Spleen (tissue), 11 donors: ENCODE measurements at regions not wholly inside any gene's neighbourhood (a gene's known extent, or its start where the extent isn't known, plus 50 kb on each side); places are given as distances from the start of the nearest gene placed in this dataset.
"Not testable (repeated sequence)": the region's sequence is repeated elsewhere in the genome, so short reads cannot be mapped to it uniquely, and the experiment has no call there.

Source experiments
- DNase-seq: peaks from one replicate; pipeline ENCODE4 v3.0.0-alpha.2; 2020
- H3K27ac ChIP-seq, 8 donors: fragments of 200-600 bp; sonication (generic) in 7 of 8; 1 replicate in 4 of 8; 2 replicates in 4 of 8; pipeline versions ENCODE4 v1.5.0 to v1.8.0; 2016 to 2021; ENCODE audit warnings: inconsistent platforms in 4 of 8, mild to moderate bottlenecking in 4 of 8, moderate library complexity in 1 of 8
- H3K27me3 ChIP-seq, 7 donors: fragments of 200-600 bp; sonication (generic) in 6 of 7; replicated peaks in 1 of 7; 1 replicate in 4 of 7; 2 replicates in 3 of 7; pipeline versions ENCODE4 v1.5.0 to v1.8.0; 2016 to 2021; ENCODE audit warnings: inconsistent platforms in 3 of 7, mild to moderate bottlenecking in 1 of 7
- H3K36me3 ChIP-seq, 6 donors: fragments of 200-600 bp; sonication (generic) in 5 of 6; 1 replicate in 4 of 6; 2 replicates in 2 of 6; pipeline versions ENCODE4 v1.5.0 to v1.8.0; 2016 to 2021; ENCODE audit warnings: inconsistent platforms in 2 of 6
- H3K4me1 ChIP-seq, 6 donors: fragments of 200-600 bp; sonication (generic) in 5 of 6; 1 replicate in 3 of 6; 2 replicates in 3 of 6; pipeline versions ENCODE4 v1.5.0 to v1.8.0; 2016 to 2021; ENCODE audit warnings: inconsistent platforms in 3 of 6
- H3K4me3 ChIP-seq, 8 donors: fragments of 200-600 bp; sonication (generic) in 7 of 8; 1 replicate in 4 of 8; 2 replicates in 4 of 8; pipeline versions ENCODE4 v1.5.0 to v1.8.0; 2016 to 2021; ENCODE audit warnings: inconsistent platforms in 4 of 8, mild to moderate bottlenecking in 4 of 8, moderate library complexity in 2 of 8
- H3K9me3 ChIP-seq, 8 donors: fragments of 200-600 bp; sonication (generic) in 7 of 8; 1 replicate in 4 of 8; 2 replicates in 4 of 8; pipeline versions ENCODE4 v1.5.0 to v1.8.0; 2016 to 2021; ENCODE audit warnings: inconsistent platforms in 4 of 8
- CTCF ChIP-seq, 11 experiments: fragments of 200-600 bp in 7 of 11; fragments of 450-650 bp in 4 of 11; sonication (generic) in 4 of 11; IDR thresholded peaks in 8 of 11; conservative IDR thresholded peaks in 3 of 11; 1 replicate in 7 of 11; 2 replicates in 4 of 11; pipeline versions ENCODE4 v1.4.0 to v1.8.0; 2016 to 2021; ENCODE audit warnings: antibody characterized with exemption in 11 of 11, inconsistent platforms in 4 of 11, mild to moderate bottlenecking in 1 of 11
- POLR2A ChIP-seq, 3 donors: fragments of 450-650 bp; IDR thresholded peaks; one replicate each; pipeline ENCODE4 v1.5.1; 2017; ENCODE audit warnings: antibody characterized with exemption in 3 of 3, mild to moderate bottlenecking in 1 of 3
- POLR2AphosphoS5 ChIP-seq, 3 donors: sonication (generic); formaldehyde crosslinking; IDR thresholded peaks; one replicate each; pipeline ENCODE4 v1.5.1; 2017; ENCODE audit warnings: antibody characterized with exemption in 3 of 3
- WGBS, 5 donors: extraction: QIAGEN DNeasy Blood & Tissue Kit in 3 of 5; methylation state at CpG; one replicate each; pipeline versions ENCODE4 v1.1.5 to v1.1.7; 2013 to 2018; 5-methylcytosine and 5-hydroxymethylcytosine counted together
- intact Hi-C: fragments of 100-400 bp; cut with DNase I; formaldehyde crosslinking; loops from one replicate; pipeline ENCODE4 v1.15.0; 2023; ENCODE audit warnings: low total_unique reads
- donor health status: healthy with polysubstance abuse.
- donor health status: DM: no; HTN: no; CAD: no; lungs with moderate emphysema.
- donor health status: DM: no; HTN: no; CAD: no.
- donor health status: Bipolar disorder and iron deficiency.
- donor health status: healthy.
- donor health status: DM: no; HTN: no; CAD: no.
- donor health status: DM: yes; HTN: yes; CAD: no.

DNA sequence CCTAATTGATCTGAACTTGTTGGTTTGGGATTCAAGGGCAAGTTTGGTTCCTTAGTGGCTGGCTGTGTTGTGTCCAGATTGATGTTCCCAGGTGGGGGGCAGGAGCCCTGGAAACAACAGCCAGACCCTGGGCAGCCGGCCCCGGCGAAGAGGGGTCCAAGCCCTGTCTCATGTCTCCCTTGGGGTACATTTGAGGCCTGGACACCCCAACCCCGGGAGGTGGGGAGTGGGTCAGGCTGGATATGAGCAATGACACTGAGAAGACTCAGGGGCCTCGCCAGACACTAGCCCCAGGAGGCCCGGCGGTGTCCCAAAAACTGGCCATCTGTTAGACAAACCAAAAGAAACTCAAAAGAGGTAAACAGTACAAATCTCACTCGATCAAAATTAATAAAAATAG is 79.6 kb downstream of the YTHDF1 start:
- WGBS, 5 donors = 68 to 92% (median 88%) methylated on average over 7 to 8 of the region's 8 CpGs
- H3K27me3 ChIP-seq = peaks cover 0 to 47% (median 2%) of the 10 kb centered on the region in 7 donors
- no peaks in the 10 kb centered on the region for H3K9me3 ChIP-seq
- H3K4me3 ChIP-seq = no peak overlapping the region
- H3K36me3 ChIP-seq = no peaks in the 10 kb centered on the region
- TF ChIP-seq POLR2AphosphoS5 (IDR thresholded peaks at IDR 0.05) (no peak), POLR2A (IDR thresholded peaks at IDR 0.05) (no peak), CTCF (IDR thresholded peaks at IDR 0.05 in 8 of 11, conservative IDR thresholded peaks at IDR 0.05 in 3 of 11) (no peak)
- intact Hi-C loops = no loop called here
- H3K27ac ChIP-seq = no peak overlapping the region
- DNase-seq = peak; percentile 31
- no peaks in the 10 kb centered on the region for H3K4me1 ChIP-seq

DNA sequence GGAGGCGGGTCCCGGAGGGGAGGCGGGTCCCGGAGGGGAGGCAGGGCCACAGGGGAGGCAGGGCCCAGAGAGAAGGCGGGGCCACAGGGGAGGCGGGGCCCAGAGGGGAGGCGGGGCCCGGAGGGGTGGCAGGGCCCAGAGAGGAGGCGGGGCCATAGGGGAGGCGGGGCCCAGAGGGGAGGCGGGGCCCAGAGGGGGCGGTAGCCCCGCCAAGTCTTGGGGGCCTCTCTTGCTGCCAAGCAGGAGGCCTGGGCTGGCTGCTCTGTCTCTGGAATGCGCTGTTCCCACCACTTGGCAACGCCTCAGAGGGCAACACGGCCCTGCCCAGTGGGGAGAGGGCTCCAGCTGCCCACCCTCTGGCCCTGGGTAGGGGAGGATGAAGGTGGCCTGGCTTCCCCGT is 80.5 kb downstream of the YTHDF1 start:
- TF ChIP-seq CTCF (IDR thresholded peaks at IDR 0.05 in 8 of 11, conservative IDR thresholded peaks at IDR 0.05 in 3 of 11) (no peak), POLR2A (IDR thresholded peaks at IDR 0.05) (no peak), POLR2AphosphoS5 (IDR thresholded peaks at IDR 0.05) (no peak)
- intact Hi-C loops = no loop called here
- Histone ChIP-seq H3K4me3 (no peak overlapping the region), H3K27me3 (peaks cover 0 to 49% (median 8%) of the 10 kb centered on the region in 7 donors), H3K9me3 (no peaks in the 10 kb centered on the region), H3K36me3 (no peaks in the 10 kb centered on the region), H3K27ac (no peak overlapping the region), H3K4me1 (no peaks in the 10 kb centered on the region)
- DNase-seq = peak; percentile 46
- WGBS, 5 donors = 71 to 93% (median 84%) methylated on average over 3 to 17 of the region's 17 CpGs

DNA sequence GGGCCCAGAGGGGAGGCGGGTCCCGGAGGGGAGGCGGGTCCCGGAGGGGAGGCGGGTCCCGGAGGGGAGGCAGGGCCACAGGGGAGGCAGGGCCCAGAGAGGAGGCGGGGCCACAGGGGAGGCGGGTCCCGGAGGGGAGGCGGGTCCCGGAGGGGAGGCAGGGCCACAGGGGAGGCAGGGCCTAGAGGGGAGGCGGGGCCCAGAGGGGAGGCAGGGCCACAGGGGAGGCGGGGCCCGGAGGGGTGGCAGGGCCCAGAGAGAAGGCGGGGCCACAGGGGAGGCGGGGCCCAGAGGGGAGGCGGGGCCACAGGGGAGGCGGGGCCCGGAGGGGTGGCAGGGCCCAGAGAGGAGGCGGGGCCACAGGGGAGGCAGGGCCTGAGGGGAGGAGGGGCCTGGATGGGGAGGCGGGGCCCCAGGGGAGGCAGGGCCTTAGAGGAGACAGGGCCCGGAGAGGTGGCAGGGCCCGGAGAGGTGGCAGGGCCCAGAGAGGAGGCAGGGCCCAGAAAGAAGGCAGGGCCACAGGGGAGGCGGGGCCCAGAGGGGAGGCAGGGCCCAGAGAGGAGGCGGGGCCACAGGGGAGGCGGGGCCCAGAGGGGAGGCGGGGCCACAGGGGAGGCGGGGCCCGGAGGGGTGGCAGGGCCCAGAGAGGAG is 81.1 kb downstream of the YTHDF1 start:
- H3K27me3 ChIP-seq = peaks cover 0 to 54% (median 11%) of the 10 kb centered on the region in 7 donors
- H3K36me3 ChIP-seq, H3K4me3 ChIP-seq, H3K9me3 ChIP-seq, H3K4me1 ChIP-seq, intact Hi-C loops, H3K27ac ChIP-seq: not testable (repeated sequence)
- 86 to 95% (median 90%) methylated on average over 7 to 16 of the region's 29 CpGs; no CpG with 5 or more reads in 1 of the 5 donors for WGBS, 5 donors
- DNase-seq = peak; percentile 30

DNA sequence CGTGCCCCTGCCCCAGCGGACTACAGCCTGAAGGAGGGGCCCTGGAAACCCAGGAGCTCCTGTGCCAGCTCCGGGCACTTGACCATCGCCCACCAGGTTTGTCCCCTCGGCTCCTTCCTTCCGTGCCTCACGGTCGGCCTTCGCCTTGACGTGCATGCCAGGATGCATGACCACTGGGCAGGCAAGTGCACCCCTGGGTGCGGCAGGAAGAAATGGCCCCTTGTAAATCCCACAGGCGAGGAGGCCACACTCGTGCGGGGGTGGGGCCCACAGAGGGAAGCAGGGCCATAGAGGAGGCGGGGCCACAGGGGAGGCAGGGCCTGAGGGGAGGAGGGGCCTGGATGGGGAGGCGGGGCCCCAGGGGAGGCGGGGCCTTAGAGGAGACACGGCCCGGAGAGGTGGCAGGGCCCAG is 81.7 kb downstream of the YTHDF1 start:
- TF ChIP-seq POLR2AphosphoS5 (IDR thresholded peaks at IDR 0.05) = no peak
- TF ChIP-seq POLR2A (IDR thresholded peaks at IDR 0.05) = no peak
- TF ChIP-seq CTCF (IDR thresholded peaks at IDR 0.05 in 8 of 11, conservative IDR thresholded peaks at IDR 0.05 in 3 of 11) = no peak
- no peaks in the 10 kb centered on the region for H3K9me3 ChIP-seq
- H3K4me3 ChIP-seq = no peak overlapping the region
- peaks cover 0 to 60% (median 16%) of the 10 kb centered on the region in 7 donors for H3K27me3 ChIP-seq
- H3K27ac ChIP-seq = no peak overlapping the region
- intact Hi-C loops = no loop called here
- peak; percentile 64 for DNase-seq
- 85 to 90% (median 86%) methylated on average over 11 to 19 of the region's 19 CpGs for WGBS, 5 donors
- no peaks in the 10 kb centered on the region for H3K36me3 ChIP-seq
- no peaks in the 10 kb centered on the region for H3K4me1 ChIP-seq
